ENCODE measurements at regions not wholly inside any gene's neighbourhood (a gene's known extent, or its start where the extent isn't known, plus 50 kb on each side); places are given as distances from the start of the nearest gene placed in this dataset.
"Not testable (repeated sequence)": the region's sequence is repeated elsewhere in the genome, so short reads cannot be mapped to it uniquely, and the experiment has no call there.

DNA sequence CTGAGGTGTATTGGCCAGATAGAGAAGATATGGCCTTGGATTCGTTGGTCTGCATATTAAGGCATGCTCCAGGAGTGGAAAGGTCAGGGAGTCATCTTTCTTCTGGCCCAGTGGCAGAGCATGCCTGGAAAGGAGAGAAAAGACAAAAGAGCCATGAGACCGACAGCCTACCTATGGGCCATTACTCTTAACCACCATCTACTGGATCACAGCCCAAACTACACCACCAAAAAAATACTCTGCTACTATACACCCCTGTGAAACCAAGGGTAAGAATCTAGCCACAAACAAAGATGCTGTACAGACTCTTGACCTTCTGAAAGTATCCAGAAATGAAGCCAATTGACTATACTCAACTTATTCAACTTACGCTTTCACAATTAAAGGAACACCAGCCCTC lies 96.1 kb upstream of the PLSCR5 start:
- H3K4me3 ChIP-seq (ENCODE audit: low read depth in 2 of 2, low read length in 1 of 2) = no peak overlapping the region
- H2AFZ ChIP-seq (ENCODE audit: low read depth) = no peak overlapping the region
- TF ChIP-seq CHD2 (IDR thresholded peaks at IDR 0.05; ENCODE audit: low read length, partially characterized antibody) = no peak
- TF ChIP-seq TEAD4 (IDR thresholded peaks at IDR 0.05; ENCODE audit: borderline replicate concordance, insufficient read depth) = no peak
- TF ChIP-seq, protein P1, sequence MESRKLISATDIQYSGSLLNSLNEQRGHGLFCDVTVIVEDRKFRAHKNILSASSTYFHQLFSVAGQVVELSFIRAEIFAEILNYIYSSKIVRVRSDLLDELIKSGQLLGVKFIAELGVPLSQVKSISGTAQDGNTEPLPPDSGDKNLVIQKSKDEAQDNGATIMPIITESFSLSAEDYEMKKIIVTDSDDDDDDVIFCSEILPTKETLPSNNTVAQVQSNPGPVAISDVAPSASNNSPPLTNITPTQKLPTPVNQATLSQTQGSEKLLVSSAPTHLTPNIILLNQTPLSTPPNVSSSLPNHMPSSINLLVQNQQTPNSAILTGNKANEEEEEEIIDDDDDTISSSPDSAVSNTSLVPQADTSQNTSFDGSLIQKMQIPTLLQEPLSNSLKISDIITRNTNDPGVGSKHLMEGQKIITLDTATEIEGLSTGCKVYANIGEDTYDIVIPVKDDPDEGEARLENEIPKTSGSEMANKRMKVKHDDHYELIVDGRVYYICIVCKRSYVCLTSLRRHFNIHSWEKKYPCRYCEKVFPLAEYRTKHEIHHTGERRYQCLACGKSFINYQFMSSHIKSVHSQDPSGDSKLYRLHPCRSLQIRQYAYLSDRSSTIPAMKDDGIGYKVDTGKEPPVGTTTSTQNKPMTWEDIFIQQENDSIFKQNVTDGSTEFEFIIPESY (IDR thresholded peaks at IDR 0.05; ENCODE audit: borderline replicate concordance, low read depth) = no peak
- no peak for TF ChIP-seq ELF1 (IDR thresholded peaks at IDR 0.05)
- no peak for TF ChIP-seq GABPA (IDR thresholded peaks at IDR 0.05; ENCODE audit: low read depth)
- no peak for TF ChIP-seq TCF12 (IDR thresholded peaks at IDR 0.05)
- 7% methylated on average over 3 of the region's 3 CpGs for WGBS (ENCODE audit: low lambda C conversion rate)
- no peak for DNase-seq
- no peaks in the 10 kb centered on the region for H3K9me3 ChIP-seq
- H3K36me3 ChIP-seq (replicated peaks in 1 of 2; ENCODE audit: control insufficient read depth in 1 of 2, insufficient read depth in 2 of 2, low read length in 1 of 2) = no peaks in the 10 kb centered on the region
- H3K4me1 ChIP-seq (ENCODE audit: control insufficient read depth in 1 of 2, insufficient read depth in 2 of 2, low read depth in 1 of 2, low read length in 1 of 2) = no peaks in the 10 kb centered on the region
- H3K9me2 ChIP-seq = no peaks in the 10 kb centered on the region
- no peak overlapping the region for H3K9ac ChIP-seq
- no peak overlapping the region for H3K4me2 ChIP-seq
- ChIA-PET POLR2A (no interaction called here), CTCF (no interaction called here)
- H3K79me2 ChIP-seq (ENCODE audit: insufficient read depth) = no peaks in the 10 kb centered on the region
- H4K20me1 ChIP-seq (ENCODE audit: insufficient read depth) = no peaks in the 10 kb centered on the region
- H3F3A ChIP-seq (replicated peaks; ENCODE audit: insufficient read depth) = no peaks in the 10 kb centered on the region
- no peaks in the 10 kb centered on the region for H3K27me3 ChIP-seq (ENCODE audit: insufficient read depth)
- no peak overlapping the region for H3K27ac ChIP-seq (ENCODE audit: low read depth in 2 of 2, low read length in 1 of 2)

DNA sequence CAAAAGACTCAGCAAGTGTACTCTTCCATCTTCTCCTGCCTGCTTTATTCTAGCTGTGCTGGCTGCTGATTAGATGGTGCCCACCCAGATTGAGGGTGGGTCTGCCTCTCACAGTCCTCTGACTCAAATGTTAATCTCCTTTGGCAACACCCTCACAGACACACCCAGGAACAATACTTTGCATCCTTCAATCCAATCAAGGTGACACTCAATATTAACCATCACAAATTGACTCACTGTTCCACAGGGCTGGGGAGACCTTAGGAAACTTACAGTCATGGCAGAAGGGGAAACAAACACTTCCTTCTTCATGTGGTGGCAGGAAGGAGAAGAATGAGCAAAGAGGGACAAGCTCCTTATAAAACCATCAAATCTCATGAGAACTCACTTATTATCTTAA lies 94.9 kb upstream of the PLSCR5 start:
- H3K9me2 ChIP-seq; H3K36me3 ChIP-seq (replicated peaks in 1 of 2; ENCODE audit: control insufficient read depth in 1 of 2, insufficient read depth in 2 of 2, low read length in 1 of 2); H3K4me2 ChIP-seq; CTCF ChIA-PET; H3F3A ChIP-seq (replicated peaks; ENCODE audit: insufficient read depth); POLR2A ChIA-PET; H3K4me1 ChIP-seq (ENCODE audit: control insufficient read depth in 1 of 2, insufficient read depth in 2 of 2, low read depth in 1 of 2, low read length in 1 of 2); H2AFZ ChIP-seq (ENCODE audit: low read depth); H4K20me1 ChIP-seq (ENCODE audit: insufficient read depth); H3K79me2 ChIP-seq (ENCODE audit: insufficient read depth); H3K9me3 ChIP-seq; H3K27me3 ChIP-seq (ENCODE audit: insufficient read depth); H3K9ac ChIP-seq; H3K27ac ChIP-seq (ENCODE audit: low read depth in 2 of 2, low read length in 1 of 2); DNase-seq; H3K4me3 ChIP-seq (ENCODE audit: low read depth in 2 of 2, low read length in 1 of 2): not testable (repeated sequence)

DNA sequence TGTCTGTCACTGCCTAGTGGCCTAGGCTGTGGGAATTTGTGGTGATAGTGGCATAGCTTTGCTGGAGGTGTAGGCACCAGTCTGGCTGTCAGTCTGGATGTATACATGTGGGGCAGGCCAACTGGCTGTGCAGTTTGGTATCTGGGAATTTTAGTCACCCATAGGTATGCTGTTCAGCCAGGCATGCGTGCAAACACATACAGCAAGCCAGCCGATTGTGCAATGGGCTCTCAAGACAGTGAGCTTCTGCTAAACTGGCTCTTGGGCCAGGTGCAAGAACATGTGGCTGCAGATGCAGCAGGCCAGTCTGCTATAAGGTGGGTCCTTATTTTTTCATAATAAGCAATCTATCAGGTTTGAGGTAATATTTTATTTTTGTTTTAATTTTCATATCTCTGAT lies 87.1 kb upstream of the PLSCR5 start:
- no peaks in the 10 kb centered on the region for H3K79me2 ChIP-seq (ENCODE audit: insufficient read depth)
- no peaks in the 10 kb centered on the region; the same call in 1 of the 2 replicates for H3K9me3 ChIP-seq
- H3K4me1 ChIP-seq (ENCODE audit: control insufficient read depth in 1 of 2, insufficient read depth in 2 of 2, low read depth in 1 of 2, low read length in 1 of 2) = no peaks in the 10 kb centered on the region
- no peaks in the 10 kb centered on the region; the same call in 1 of the 2 replicates for H3K9me2 ChIP-seq
- ChIA-PET POLR2A (no interaction called here), CTCF (interaction anchor here (0.6 kb wide), 1 partner anchor 13 kb away, joined by 3 read pairs; no protein-coding TSS in a partner anchor)
- no peak overlapping the region for H3K27ac ChIP-seq (ENCODE audit: low read depth in 2 of 2, low read length in 1 of 2)
- TF ChIP-seq SMC3 (IDR thresholded peaks at IDR 0.05; ENCODE audit: low read depth, low read length) (no peak), ELF1 (IDR thresholded peaks at IDR 0.05) (no peak), GABPA (IDR thresholded peaks at IDR 0.05; ENCODE audit: low read depth) (no peak), SIN3A (IDR thresholded peaks at IDR 0.05; ENCODE audit: borderline replicate concordance, low read depth, low read length) (no peak)
- TF ChIP-seq, protein P2, sequence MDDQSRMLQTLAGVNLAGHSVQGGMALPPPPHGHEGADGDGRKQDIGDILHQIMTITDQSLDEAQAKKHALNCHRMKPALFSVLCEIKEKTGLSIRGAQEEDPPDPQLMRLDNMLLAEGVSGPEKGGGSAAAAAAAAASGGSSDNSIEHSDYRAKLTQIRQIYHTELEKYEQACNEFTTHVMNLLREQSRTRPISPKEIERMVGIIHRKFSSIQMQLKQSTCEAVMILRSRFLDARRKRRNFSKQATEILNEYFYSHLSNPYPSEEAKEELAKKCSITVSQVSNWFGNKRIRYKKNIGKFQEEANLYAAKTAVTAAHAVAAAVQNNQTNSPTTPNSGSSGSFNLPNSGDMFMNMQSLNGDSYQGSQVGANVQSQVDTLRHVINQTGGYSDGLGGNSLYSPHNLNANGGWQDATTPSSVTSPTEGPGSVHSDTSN (IDR thresholded peaks at IDR 0.05) = no peak
- TF ChIP-seq, protein P3, sequence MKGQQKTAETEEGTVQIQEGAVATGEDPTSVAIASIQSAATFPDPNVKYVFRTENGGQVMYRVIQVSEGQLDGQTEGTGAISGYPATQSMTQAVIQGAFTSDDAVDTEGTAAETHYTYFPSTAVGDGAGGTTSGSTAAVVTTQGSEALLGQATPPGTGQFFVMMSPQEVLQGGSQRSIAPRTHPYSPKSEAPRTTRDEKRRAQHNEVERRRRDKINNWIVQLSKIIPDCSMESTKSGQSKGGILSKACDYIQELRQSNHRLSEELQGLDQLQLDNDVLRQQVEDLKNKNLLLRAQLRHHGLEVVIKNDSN (IDR thresholded peaks at IDR 0.05; ENCODE audit: borderline replicate concordance, low read depth) = no peak
- H3K9ac ChIP-seq = no peak overlapping the region
- H2AFZ ChIP-seq (ENCODE audit: low read depth) = no peak overlapping the region
- no peaks in the 10 kb centered on the region for H3F3A ChIP-seq (replicated peaks; ENCODE audit: insufficient read depth)
- no peaks in the 10 kb centered on the region for H3K36me3 ChIP-seq (replicated peaks in 1 of 2; ENCODE audit: control insufficient read depth in 1 of 2, insufficient read depth in 2 of 2, low read length in 1 of 2)
- no peak for DNase-seq
- WGBS (ENCODE audit: low lambda C conversion rate) = 0% methylated on average over 2 of the region's 2 CpGs
- H3K27me3 ChIP-seq (ENCODE audit: insufficient read depth) = no peaks in the 10 kb centered on the region
- no peak overlapping the region for H3K4me3 ChIP-seq (ENCODE audit: low read depth in 2 of 2, low read length in 1 of 2)
- no peak overlapping the region for H3K4me2 ChIP-seq
- H4K20me1 ChIP-seq (ENCODE audit: insufficient read depth) = no peaks in the 10 kb centered on the region

All from SK-N-SH (cell line).